Neural progenitor cell (in vitro differentiated cells): ENCODE measurements at regions not wholly inside any gene's neighbourhood (a gene's known extent, or its start where the extent isn't known, plus 50 kb on each side); places are given as distances from the start of the nearest gene placed in this dataset.

Experiments used
- DNase-seq: peaks from one replicate; pipeline ENCODE4 v3.0.0-alpha.2; 2016; ENCODE audit warnings: low spot score
- H2AFZ ChIP-seq: fragments of 200-600 bp; sonication (generic); replicated peaks from 2 replicates; pipeline ENCODE4 v1.6.1; 2016; ENCODE audit warnings: antibody characterized with exemption
- H3F3A ChIP-seq: fragments of 200-600 bp; sonication (generic); 2 replicates; pipeline ENCODE4 v1.6.1; 2016; ENCODE audit warnings: antibody characterized with exemption, low read depth
- H3K27ac ChIP-seq: fragments of 200-600 bp; sonication (generic); 2 replicates; pipeline ENCODE4 v1.5.1; 2016; ENCODE audit warnings: mild to moderate bottlenecking
- H3K27me3 ChIP-seq: fragments of 200-600 bp; sonication (generic); 2 replicates; pipeline ENCODE4 v1.6.1; 2016; ENCODE audit warnings: mild to moderate bottlenecking, moderate library complexity
- H3K36me3 ChIP-seq: fragments of 200-600 bp; sonication (generic); 2 replicates; pipeline ENCODE4 v1.5.1; 2016
- H3K4me1 ChIP-seq: fragments of 200-600 bp; sonication (generic); 2 replicates; pipeline ENCODE4 v1.6.1; 2016; ENCODE audit warnings: mixed run types
- H3K4me2 ChIP-seq: fragments of 200-600 bp; sonication (generic); 2 replicates; pipeline ENCODE4 v1.6.1; 2016
- H3K4me3 ChIP-seq: fragments of 200-600 bp; sonication (generic); 2 replicates; pipeline ENCODE4 v1.5.1; 2016
- H3K79me2 ChIP-seq: fragments of 200-600 bp; sonication (generic); 2 replicates; pipeline ENCODE4 v1.6.1; 2016; ENCODE audit warnings: low read depth
- H3K9ac ChIP-seq: fragments of 200-600 bp; sonication (generic); 2 replicates; pipeline ENCODE4 v1.6.1; 2016
- H3K9me3 ChIP-seq: fragments of 200-600 bp; sonication (generic); 2 replicates; pipeline ENCODE4 v1.5.1; 2016; ENCODE audit warnings: low read depth
- H4K20me1 ChIP-seq: fragments of 200-600 bp; sonication (generic); 2 replicates; pipeline ENCODE4 v1.6.1; 2016; ENCODE audit warnings: low read depth
- H3K27ac Mint-ChIP-seq: 3 replicates; pipeline ENCODE4 v1.8.0; 2021; ENCODE audit warnings: mixed read lengths
- H3K27me3 Mint-ChIP-seq: 2 replicates; pipeline ENCODE4 v1.8.0; 2022; ENCODE audit warnings: low read depth, mild to moderate bottlenecking, inconsistent platforms, moderate library complexity, mixed read lengths; ENCODE audit not compliant: insufficient read depth
- H3K36me3 Mint-ChIP-seq: 3 replicates; pipeline ENCODE4 v1.8.0; 2021; ENCODE audit warnings: mixed read lengths
- H3K4me1 Mint-ChIP-seq: 3 replicates; pipeline ENCODE4 v1.8.0; 2021; ENCODE audit warnings: mixed read lengths
- H3K4me3 Mint-ChIP-seq: 3 replicates; pipeline ENCODE4 v1.8.0; 2021; ENCODE audit warnings: mild to moderate bottlenecking, moderate library complexity, mixed read lengths
- H3K9me3 Mint-ChIP-seq: 3 replicates; pipeline ENCODE4 v1.8.0; 2020; ENCODE audit warnings: mixed read lengths
- EZH2 ChIP-seq: fragments of 200-600 bp; sonication (generic); IDR thresholded peaks from 2 replicates; pipeline ENCODE4 v1.6.1; 2017; ENCODE audit warnings: antibody characterized with exemption, mild to moderate bottlenecking, moderate library complexity
- EZH2phosphoT487 ChIP-seq: fragments of 200-600 bp; sonication (generic); IDR thresholded peaks from 2 replicates; pipeline ENCODE4 v1.6.1; 2017; ENCODE audit warnings: antibody characterized with exemption
- TF ChIP-seq, protein P1 (sequence below): fragments of 200-600 bp; sonication (generic); IDR thresholded peaks from 2 replicates; pipeline ENCODE4 v1.5.1; 2017; ENCODE audit warnings: antibody characterized with exemption, mild to moderate bottlenecking

DNA sequence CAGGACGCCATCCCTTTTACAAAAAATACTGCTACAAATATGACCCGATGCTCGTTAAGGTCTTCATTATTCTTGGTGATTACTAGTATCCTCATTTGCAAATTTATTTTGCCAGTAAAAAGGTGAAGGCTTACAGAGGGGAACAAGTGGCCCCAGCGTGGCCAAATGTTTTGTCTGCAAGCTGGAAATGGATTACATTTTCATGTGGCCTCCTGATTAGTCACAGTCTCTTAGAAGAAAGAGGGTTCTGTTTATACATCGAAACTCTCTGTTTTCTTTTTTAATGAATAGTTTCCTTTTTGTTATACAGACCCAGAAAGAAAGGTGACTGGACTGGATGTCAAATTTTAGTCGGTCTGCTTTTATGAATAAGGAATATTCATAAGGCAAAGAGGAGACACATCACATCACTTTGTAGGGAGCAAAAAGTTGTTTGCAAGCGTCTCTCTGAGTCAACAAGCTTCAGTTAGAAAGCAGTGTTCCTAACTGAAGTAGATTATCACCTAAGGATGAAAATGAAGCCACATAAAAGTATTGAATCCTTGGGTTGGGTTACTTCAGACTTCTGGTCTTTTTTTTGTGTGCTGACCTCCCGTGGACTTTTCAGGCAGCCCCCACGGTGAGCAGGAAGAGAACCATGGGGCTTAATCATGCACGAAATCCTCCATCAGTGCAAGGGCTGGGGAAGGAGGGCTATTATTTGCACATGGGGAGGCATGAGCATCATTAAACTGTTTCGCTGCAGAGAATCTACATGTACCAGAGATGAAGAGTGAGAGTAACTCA lies 125.6 kb downstream of the ARSF start:
- Histone ChIP-seq H3K36me3 (no peaks in the 10 kb centered on the region), H3K4me3 (no peak overlapping the region), H3F3A (no peaks in the 10 kb centered on the region), H3K79me2 (no peaks in the 10 kb centered on the region), H4K20me1 (no peaks in the 10 kb centered on the region), H3K27me3 (no peaks in the 10 kb centered on the region), H3K4me1 (peaks cover 22% of the 10 kb centered on the region), H3K27ac (no peak overlapping the region), H2AFZ (no peak overlapping the region), H3K9ac (no peak overlapping the region), H3K4me2 (peak overlapping the region; percentile 36), H3K9me3 (no peaks in the 10 kb centered on the region)
- H3K4me1 Mint-ChIP-seq, result peaks cover 34% of the 10 kb centered on the region
- H3K36me3 Mint-ChIP-seq, result peaks cover 5% of the 10 kb centered on the region
- peak overlapping the region; percentile 80 for H3K27ac Mint-ChIP-seq
- no peak for TF ChIP-seq EZH2
- no peak for TF ChIP-seq EZH2phosphoT487
- TF ChIP-seq, protein P1, sequence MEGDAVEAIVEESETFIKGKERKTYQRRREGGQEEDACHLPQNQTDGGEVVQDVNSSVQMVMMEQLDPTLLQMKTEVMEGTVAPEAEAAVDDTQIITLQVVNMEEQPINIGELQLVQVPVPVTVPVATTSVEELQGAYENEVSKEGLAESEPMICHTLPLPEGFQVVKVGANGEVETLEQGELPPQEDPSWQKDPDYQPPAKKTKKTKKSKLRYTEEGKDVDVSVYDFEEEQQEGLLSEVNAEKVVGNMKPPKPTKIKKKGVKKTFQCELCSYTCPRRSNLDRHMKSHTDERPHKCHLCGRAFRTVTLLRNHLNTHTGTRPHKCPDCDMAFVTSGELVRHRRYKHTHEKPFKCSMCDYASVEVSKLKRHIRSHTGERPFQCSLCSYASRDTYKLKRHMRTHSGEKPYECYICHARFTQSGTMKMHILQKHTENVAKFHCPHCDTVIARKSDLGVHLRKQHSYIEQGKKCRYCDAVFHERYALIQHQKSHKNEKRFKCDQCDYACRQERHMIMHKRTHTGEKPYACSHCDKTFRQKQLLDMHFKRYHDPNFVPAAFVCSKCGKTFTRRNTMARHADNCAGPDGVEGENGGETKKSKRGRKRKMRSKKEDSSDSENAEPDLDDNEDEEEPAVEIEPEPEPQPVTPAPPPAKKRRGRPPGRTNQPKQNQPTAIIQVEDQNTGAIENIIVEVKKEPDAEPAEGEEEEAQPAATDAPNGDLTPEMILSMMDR, result no peak
- peak overlapping the region; percentile 69 for H3K4me3 Mint-ChIP-seq
- H3K9me3 Mint-ChIP-seq, result peaks cover 24% of the 10 kb centered on the region
- peak; percentile 44 for DNase-seq
- peaks cover 11% of the 10 kb centered on the region for H3K27me3 Mint-ChIP-seq

GRCh38 chrX:3165808-3166207 lies 124.5 kb downstream of the ARSF start:
- H3K9me3 ChIP-seq, result no peaks in the 10 kb centered on the region
- no peak overlapping the region for H3K27ac ChIP-seq
- peaks cover 33% of the 10 kb centered on the region for H3K4me1 ChIP-seq
- Mint-ChIP-seq H3K4me3 (no peak overlapping the region), H3K27ac (peak overlapping the region; percentile 11), H3K9me3 (peaks cover 18% of the 10 kb centered on the region), H3K4me1 (peaks cover 45% of the 10 kb centered on the region), H3K36me3 (peaks cover 4% of the 10 kb centered on the region), H3K27me3 (peaks cover 7% of the 10 kb centered on the region)
- H4K20me1 ChIP-seq, result no peaks in the 10 kb centered on the region
- H3K36me3 ChIP-seq, result no peaks in the 10 kb centered on the region
- no peak overlapping the region for H3K4me3 ChIP-seq
- H3K27me3 ChIP-seq, result no peaks in the 10 kb centered on the region
- DNase-seq, result no peak
- no peaks in the 10 kb centered on the region for H3K79me2 ChIP-seq
- no peaks in the 10 kb centered on the region for H3F3A ChIP-seq
- no peak overlapping the region for H3K4me2 ChIP-seq
- H2AFZ ChIP-seq, result no peak overlapping the region
- no peak overlapping the region for H3K9ac ChIP-seq
- TF ChIP-seq EZH2 (no peak), EZH2phosphoT487 (no peak)
- TF ChIP-seq, protein P1, result no peak
